PC-3 (cell line): ENCODE measurements at regions not wholly inside any gene's neighbourhood (a gene's known extent, or its start where the extent isn't known, plus 50 kb on each side); places are given as distances from the start of the nearest gene placed in this dataset.

Experiments
- EZH2 ChIP-seq: fragments of 300-600 bp; sonication (generic); IDR thresholded peaks from one replicate; pipeline ENCODE4 v1.6.1; 2017; ENCODE audit warnings: antibody characterized with exemption, mild to moderate bottlenecking, low read length; ENCODE audit not compliant: unreplicated experiment
- TF ChIP-seq, protein P1 (sequence below): fragments of 300-600 bp; sonication (generic); conservative IDR thresholded peaks from 2 replicates; pipeline ENCODE4 v1.5.1; 2017; ENCODE audit warnings: antibody characterized with exemption, low read depth, mild to moderate bottlenecking, low read length

DNA sequence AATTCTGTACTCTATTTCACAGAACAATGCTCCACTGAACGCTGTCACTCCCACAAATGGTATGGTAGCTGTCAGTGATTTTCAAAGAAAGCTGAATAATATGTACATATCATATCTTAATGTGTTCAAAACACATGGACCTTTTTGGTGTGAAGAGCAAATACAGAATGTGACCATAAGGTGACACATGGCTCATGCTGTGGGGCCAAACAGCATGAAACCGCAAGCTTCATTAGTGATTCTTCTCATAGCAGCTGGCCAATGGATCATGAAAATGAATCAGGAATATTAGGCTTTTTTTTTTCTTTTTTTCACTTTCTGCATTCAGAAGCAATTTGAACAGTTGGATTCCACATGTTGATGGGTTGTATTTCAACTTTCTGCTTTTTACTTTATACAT is 54.9 kb upstream of the CDH9 start:
- TF ChIP-seq EZH2, result no peak
- TF ChIP-seq, protein P1, sequence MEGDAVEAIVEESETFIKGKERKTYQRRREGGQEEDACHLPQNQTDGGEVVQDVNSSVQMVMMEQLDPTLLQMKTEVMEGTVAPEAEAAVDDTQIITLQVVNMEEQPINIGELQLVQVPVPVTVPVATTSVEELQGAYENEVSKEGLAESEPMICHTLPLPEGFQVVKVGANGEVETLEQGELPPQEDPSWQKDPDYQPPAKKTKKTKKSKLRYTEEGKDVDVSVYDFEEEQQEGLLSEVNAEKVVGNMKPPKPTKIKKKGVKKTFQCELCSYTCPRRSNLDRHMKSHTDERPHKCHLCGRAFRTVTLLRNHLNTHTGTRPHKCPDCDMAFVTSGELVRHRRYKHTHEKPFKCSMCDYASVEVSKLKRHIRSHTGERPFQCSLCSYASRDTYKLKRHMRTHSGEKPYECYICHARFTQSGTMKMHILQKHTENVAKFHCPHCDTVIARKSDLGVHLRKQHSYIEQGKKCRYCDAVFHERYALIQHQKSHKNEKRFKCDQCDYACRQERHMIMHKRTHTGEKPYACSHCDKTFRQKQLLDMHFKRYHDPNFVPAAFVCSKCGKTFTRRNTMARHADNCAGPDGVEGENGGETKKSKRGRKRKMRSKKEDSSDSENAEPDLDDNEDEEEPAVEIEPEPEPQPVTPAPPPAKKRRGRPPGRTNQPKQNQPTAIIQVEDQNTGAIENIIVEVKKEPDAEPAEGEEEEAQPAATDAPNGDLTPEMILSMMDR, result no peak
